H1 (cell line): ENCODE measurements at regions not wholly inside any gene's neighbourhood (a gene's known extent, or its start where the extent isn't known, plus 50 kb on each side); places are given as distances from the start of the nearest gene placed in this dataset.

Source experiments
- CTCF ChIA-PET: fragments of 300-600 bp; sonication (Branson Sonifier 250); formaldehyde crosslinking; loops from one replicate; lab custom pipeline; 2021; ENCODE audit not compliant: partially characterized antibody; lab: Charles Lee
- POLR2A ChIA-PET: fragments of 300-600 bp; sonication (Branson Sonifier 250); formaldehyde crosslinking; loops from one replicate; lab custom pipeline; 2021; ENCODE audit warnings: inconsistent platforms; ENCODE audit not compliant: partially characterized antibody; lab: Charles Lee
- DNase-seq, 2 experiments: peaks; one replicate each; pipeline versions ENCODE4 v3.0.0 to v3.0.0-alpha.2; 2010 to 2022; ENCODE audit warnings: low spot score in 2 of 2, low read depth in 1 of 2, mixed read lengths in 1 of 2
- FAIRE-seq: peaks from 2 replicates; lab custom pipeline; 2011; peaks lifted over from hg19 to GRCh38; lab: Jason Lieb, UNC
- H2AFZ ChIP-seq: 2 replicates; pipeline ENCODE4 v1.8.1; 2012; ENCODE audit warnings: low read length, inconsistent platforms
- H2AK5ac ChIP-seq: 2 replicates; pipeline ENCODE4 v1.6.1; 2013; ENCODE audit warnings: low read depth, low read length
- H2BK120ac ChIP-seq: replicated peaks from 2 replicates; pipeline ENCODE3; 2013; ENCODE audit warnings: low read depth, low read length, inconsistent platforms
- H2BK12ac ChIP-seq: 2 replicates; pipeline ENCODE4 v1.6.1; 2013; ENCODE audit warnings: low read depth, low read length
- H2BK15ac ChIP-seq: 2 replicates; pipeline ENCODE4 v1.6.1; 2013; ENCODE audit warnings: low read length
- H2BK20ac ChIP-seq: 2 replicates; pipeline ENCODE4 v1.6.1; 2013; ENCODE audit warnings: low read length
- H2BK5ac ChIP-seq: 2 replicates; pipeline ENCODE4 v1.6.1; 2013; ENCODE audit warnings: low read depth, low read length
- H3K14ac ChIP-seq: 2 replicates; pipeline ENCODE4 v1.6.1; 2013; ENCODE audit warnings: inconsistent platforms; ENCODE audit not compliant: insufficient read length
- H3K18ac ChIP-seq: 2 replicates; pipeline ENCODE4 v1.6.1; 2013; ENCODE audit warnings: low read length; ENCODE audit errors: extremely low read depth
- H3K23ac ChIP-seq: 2 replicates; pipeline ENCODE4 v1.6.1; 2013; ENCODE audit warnings: inconsistent platforms; ENCODE audit not compliant: insufficient read length
- H3K23me2 ChIP-seq: 2 replicates; pipeline ENCODE4 v1.6.1; 2013; ENCODE audit warnings: low read depth, low read length
- H3K27ac ChIP-seq: 2 replicates; pipeline ENCODE4 v1.6.1; 2011; ENCODE audit warnings: low read depth, low read length, inconsistent platforms
- H3K27me3 ChIP-seq, 4 experiments: replicated peaks in 1 of 4; 1 replicate in 1 of 4; 2 replicates in 3 of 4; pipeline versions ENCODE4 v1.6.1 to v1.8.1; 2011 to 2013; ENCODE audit warnings: low read length in 3 of 4, mild to moderate bottlenecking in 3 of 4, inconsistent platforms in 2 of 4, mixed read lengths in 2 of 4, moderate library complexity in 1 of 4; ENCODE audit not compliant: control insufficient read depth in 3 of 4, insufficient read depth in 3 of 4; ENCODE audit errors: extremely low read depth in 1 of 4
- H3K36me3 ChIP-seq, 4 experiments: 2 replicates each; pipeline versions ENCODE4 v1.6.1 to v1.8.1; 2011 to 2013; ENCODE audit warnings: mild to moderate bottlenecking in 4 of 4, low read length in 3 of 4, moderate library complexity in 2 of 4, control low read depth in 1 of 4, inconsistent platforms in 1 of 4; ENCODE audit not compliant: insufficient read depth in 4 of 4, control insufficient read depth in 2 of 4
- H3K4ac ChIP-seq: replicated peaks from 2 replicates; pipeline ENCODE3; 2013; ENCODE audit warnings: low read length, low read depth, mixed read lengths, inconsistent platforms; ENCODE audit not compliant: insufficient read length
- H3K4me1 ChIP-seq, 4 experiments: replicated peaks in 1 of 4; 1 replicate in 1 of 4; 2 replicates in 3 of 4; pipeline versions ENCODE4 v1.6.1 to v1.8.1; 2011 to 2013; ENCODE audit warnings: low read length in 3 of 4, inconsistent platforms in 2 of 4, mixed read lengths in 1 of 4; ENCODE audit not compliant: insufficient read depth in 4 of 4, control insufficient read depth in 3 of 4
- H3K4me2 ChIP-seq, 2 experiments: 2 replicates each; pipeline versions ENCODE4 v1.6.1 to v1.8.1; 2011 to 2013; ENCODE audit warnings: low read depth in 2 of 2, low read length in 2 of 2, control low read depth in 1 of 2, inconsistent platforms in 1 of 2, mild to moderate bottlenecking in 1 of 2; ENCODE audit not compliant: insufficient read depth in 1 of 2
- H3K4me3 ChIP-seq, 4 experiments: fragments of 200-600, 300-600 bp in 1 of 4; sonication (generic), shearing (Covaris generic), sonication (Bioruptor Twin) in 1 of 4; 2 replicates each; pipeline versions ENCODE4 v1.5.1 to v1.8.1; 2011 to 2016; ENCODE audit warnings: low read length in 4 of 4, low read depth in 3 of 4, control low read depth in 2 of 4, inconsistent platforms in 2 of 4, mild to moderate bottlenecking in 2 of 4, mixed read lengths in 1 of 4, moderate library complexity in 1 of 4; ENCODE audit not compliant: insufficient read depth in 2 of 4; ENCODE audit errors: extremely low read depth in 1 of 4
- H3K56ac ChIP-seq: replicated peaks from 2 replicates; pipeline ENCODE3; 2013; ENCODE audit warnings: low read depth, mild to moderate bottlenecking, mixed read lengths, low read length, inconsistent platforms; ENCODE audit not compliant: insufficient read length
- H3K79me1 ChIP-seq: 2 replicates; pipeline ENCODE4 v1.6.1; 2013; ENCODE audit warnings: low read depth, low read length, control low read depth
- H3K79me2 ChIP-seq, 2 experiments: 2 replicates each; pipeline versions ENCODE4 v1.6.1 to v1.8.1; 2012 to 2013; ENCODE audit warnings: low read length in 2 of 2, mild to moderate bottlenecking in 2 of 2, inconsistent platforms in 1 of 2; ENCODE audit not compliant: insufficient read depth in 2 of 2, control insufficient read depth in 1 of 2
- H3K9ac ChIP-seq, 4 experiments: replicated peaks in 1 of 4; 1 replicate in 1 of 4; 2 replicates in 3 of 4; pipeline versions ENCODE4 v1.6.1 to v1.8.1; 2011 to 2013; ENCODE audit warnings: low read depth in 3 of 4, low read length in 3 of 4, control low read depth in 2 of 4, mild to moderate bottlenecking in 2 of 4, moderate library complexity in 2 of 4, inconsistent platforms in 1 of 4; ENCODE audit errors: extremely low read depth in 1 of 4
- H3K9me3 ChIP-seq, 2 experiments: 2 replicates each; pipeline versions ENCODE4 v1.6.1 to v1.8.1; 2012 to 2013; ENCODE audit warnings: mild to moderate bottlenecking in 2 of 2, moderate library complexity in 2 of 2, control low read depth in 1 of 2, inconsistent platforms in 1 of 2, low read depth in 1 of 2, low read length in 1 of 2, mixed read lengths in 1 of 2; ENCODE audit not compliant: insufficient read depth in 2 of 2
- H4K20me1 ChIP-seq, 2 experiments: replicated peaks in 1 of 2; 2 replicates each; pipeline versions ENCODE3 to v1.8.1; 2011 to 2013; ENCODE audit warnings: inconsistent platforms in 2 of 2, low read length in 2 of 2, mild to moderate bottlenecking in 1 of 2; ENCODE audit not compliant: insufficient read depth in 2 of 2, control insufficient read depth in 1 of 2
- H4K5ac ChIP-seq: 2 replicates; pipeline ENCODE4 v1.6.1; 2013; ENCODE audit warnings: low read length, low read depth, mixed read lengths, inconsistent platforms; ENCODE audit not compliant: insufficient read length
- H4K8ac ChIP-seq: 2 replicates; pipeline ENCODE4 v1.8.0; 2013; ENCODE audit warnings: mild to moderate bottlenecking, moderate library complexity, low read length, inconsistent platforms; ENCODE audit not compliant: insufficient read depth; ENCODE audit errors: extremely low read depth
- H4K91ac ChIP-seq: replicated peaks from 2 replicates; pipeline ENCODE3; 2013; ENCODE audit warnings: low read length, mixed read lengths, inconsistent platforms; ENCODE audit not compliant: insufficient read length
- BCL11A ChIP-seq, 2 experiments: IDR thresholded peaks; one replicate each; pipeline ENCODE4 v1.6.1; 2011; ENCODE audit warnings: low read depth in 2 of 2, low read length in 2 of 2, mild to moderate bottlenecking in 2 of 2
- CEBPB ChIP-seq: IDR thresholded peaks from 2 replicates; pipeline ENCODE4 v1.6.1; 2012; ENCODE audit warnings: low read depth, low read length
- CHD1 ChIP-seq: IDR thresholded peaks from 2 replicates; pipeline ENCODE4 v1.6.1; 2012; ENCODE audit warnings: low read depth, low read length, improper control_type of control experiment
- CHD2 ChIP-seq: IDR thresholded peaks from 2 replicates; pipeline ENCODE4 v1.6.1; 2012; ENCODE audit warnings: low read length, improper control_type of control experiment
- HDAC6 ChIP-seq: IDR thresholded peaks from one replicate; pipeline ENCODE4 v1.7.1; 2012; ENCODE audit warnings: low read depth, mild to moderate bottlenecking, inconsistent platforms, low read length, moderate library complexity
- KDM1A ChIP-seq: fragments of 200-600, 300-600 bp; sonication (generic); IDR thresholded peaks from 2 replicates; pipeline ENCODE4 v1.7.1; 2016; ENCODE audit warnings: mild to moderate bottlenecking, low read length, borderline replicate concordance
- KDM5A ChIP-seq: fragments of 200-600 bp; IDR thresholded peaks from 2 replicates; pipeline ENCODE4 v1.7.1; 2012; ENCODE audit warnings: mild to moderate bottlenecking, low read length, inconsistent platforms, mixed read lengths
- MAFK ChIP-seq: IDR thresholded peaks from 2 replicates; pipeline ENCODE4 v1.6.1; 2012; ENCODE audit warnings: low read depth, mild to moderate bottlenecking, improper control_type of control experiment, low read length
- PHF8 ChIP-seq: fragments of 200-600 bp; sonication (generic); conservative IDR thresholded peaks from 2 replicates; pipeline ENCODE4 v1.7.1; 2012; ENCODE audit warnings: low read depth, mild to moderate bottlenecking, inconsistent platforms, low read length, moderate library complexity
- POU5F1 ChIP-seq: IDR thresholded peaks from 2 replicates; pipeline ENCODE4 v1.6.1; 2011; ENCODE audit warnings: low read depth, mild to moderate bottlenecking, low read length, moderate library complexity
- SIRT6 ChIP-seq: IDR thresholded peaks from one replicate; pipeline ENCODE4 v1.7.1; 2012; ENCODE audit warnings: low read length, inconsistent platforms
- SP4 ChIP-seq: IDR thresholded peaks from 2 replicates; pipeline ENCODE4 v1.6.1; 2012; ENCODE audit warnings: low read length, inconsistent platforms
- TAF1 ChIP-seq: IDR thresholded peaks from 2 replicates; pipeline ENCODE4 v1.6.1; 2011; ENCODE audit warnings: mild to moderate bottlenecking, low read depth, low read length
- TCF12 ChIP-seq: IDR thresholded peaks from 2 replicates; pipeline ENCODE4 v1.6.1; 2011; ENCODE audit warnings: low read depth, mild to moderate bottlenecking, low read length
- USF2 ChIP-seq: IDR thresholded peaks from 2 replicates; pipeline ENCODE4 v1.6.1; 2011; ENCODE audit warnings: low read length, improper control_type of control experiment
- ZNF274 ChIP-seq: IDR thresholded peaks from 2 replicates; pipeline ENCODE4 v1.7.0; 2012; ENCODE audit warnings: low read length, borderline replicate concordance; ENCODE audit errors: extremely low read depth
- WGBS, 2 experiments: shearing (Covaris generic) in 1 of 2; methylation state at CpG; one replicate each; pipeline versions ENCODE4 v1.1.6 to v1.1.7; 2013 to 2015; ENCODE audit warnings: low lambda C conversion rate in 2 of 2, mixed read lengths in 2 of 2, inconsistent platforms in 1 of 2, low coverage in 1 of 2, missing lambda C conversion rate in 1 of 2; ENCODE audit not compliant: insufficient replicate concordance in 2 of 2, insufficient coverage in 1 of 2, insufficient read length in 1 of 2; ENCODE audit errors: extremely low coverage in 1 of 2, missing lambda C conversion rate in 1 of 2; 5-methylcytosine and 5-hydroxymethylcytosine counted together

GRCh38 chr2:204306667-204307066 is 238.6 kb upstream of the PARD3B start:
- no peak overlapping the region for H3K4me2 ChIP-seq
- no peaks in the 10 kb centered on the region for H3K36me3 ChIP-seq
- WGBS, 2 experiments: 94% methylated on average over 4 of the region's 4 CpGs; no CpG with 5 or more reads in 1 of the 2 experiments
- no peak overlapping the region for H2BK120ac ChIP-seq
- H3K18ac ChIP-seq: no peak overlapping the region
- H3K23ac ChIP-seq: no peak overlapping the region
- no peak overlapping the region for H2BK5ac ChIP-seq
- H3K14ac ChIP-seq: no peak overlapping the region
- FAIRE-seq (no peak), DNase-seq (no peak)
- H3K27ac ChIP-seq: no peak overlapping the region
- H3K4me3 ChIP-seq: no peak overlapping the region
- H3K23me2 ChIP-seq: no peaks in the 10 kb centered on the region
- no peak overlapping the region for H4K91ac ChIP-seq
- H3K56ac ChIP-seq: no peak overlapping the region
- no peak overlapping the region for H2BK12ac ChIP-seq
- no peak overlapping the region for H3K4ac ChIP-seq
- no peak overlapping the region for H2BK15ac ChIP-seq
- H3K4me1 ChIP-seq: no peaks in the 10 kb centered on the region
- ChIA-PET CTCF (interaction anchor here (0.5 to 1.1 kb wide), 2 partner anchors 39 to 373 kb away, joined by 3 read pairs; no protein-coding TSS in a partner anchor), POLR2A (no interaction called here)
- no peak overlapping the region for H4K5ac ChIP-seq
- H4K8ac ChIP-seq: no peak overlapping the region
- no peaks in the 10 kb centered on the region for H4K20me1 ChIP-seq
- no peaks in the 10 kb centered on the region for H3K79me1 ChIP-seq
- H3K9me3 ChIP-seq: no peaks in the 10 kb centered on the region
- no peak overlapping the region for H2AK5ac ChIP-seq
- H2AFZ ChIP-seq: no peak overlapping the region
- no peaks in the 10 kb centered on the region for H3K27me3 ChIP-seq
- H2BK20ac ChIP-seq: no peak overlapping the region
- no peaks in the 10 kb centered on the region for H3K79me2 ChIP-seq
- H3K9ac ChIP-seq: no peak overlapping the region
- TF ChIP-seq CHD1: no peak
- no peak for TF ChIP-seq KDM1A
- TF ChIP-seq MAFK: no peak
- TF ChIP-seq TCF12: no peak
- no peak for TF ChIP-seq POU5F1
- TF ChIP-seq CEBPB: no peak
- no peak for TF ChIP-seq USF2
- TF ChIP-seq HDAC6: no peak
- no peak for TF ChIP-seq TAF1
- no peak for TF ChIP-seq SIRT6
- TF ChIP-seq PHF8: no peak
- TF ChIP-seq CHD2: no peak
- no peak for TF ChIP-seq BCL11A (IDR thresholded peaks at IDR 0.05; ENCODE audit: low read depth in 2 of 2, low read length in 2 of 2)
- TF ChIP-seq KDM5A: no peak
- TF ChIP-seq ZNF274: no peak
- no peak for TF ChIP-seq SP4
